ENCODE measurements at regions not wholly inside any gene's neighbourhood (a gene's known extent, or its start where the extent isn't known, plus 50 kb on each side); places are given as distances from the start of the nearest gene placed in this dataset.

DNA sequence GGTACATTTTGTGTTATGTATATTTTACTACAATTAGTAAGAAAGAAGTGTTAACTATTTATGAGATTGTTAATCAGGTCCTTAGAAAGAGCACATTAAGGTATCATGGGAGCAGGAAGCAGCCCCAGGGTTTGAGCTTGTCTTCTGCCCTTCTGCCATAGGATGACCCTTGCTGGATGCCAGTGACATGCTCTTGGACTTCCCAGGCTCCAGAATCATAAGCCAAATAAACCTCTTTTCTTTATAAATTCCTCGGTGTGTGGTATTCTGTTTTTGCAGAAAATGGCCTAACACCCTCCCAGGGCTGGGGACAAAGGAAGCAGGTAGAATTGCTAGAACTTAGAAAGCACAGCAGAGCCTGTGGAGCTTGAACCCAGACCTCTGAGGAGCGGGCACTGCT is 164.7 kb downstream of the VRK1 start:
- dilution Hi-C loops (cut with HindIII; ENCODE audit: low sequenced_read_pairs, unreplicated experiment): no loop called here
- ChIA-PET CTCF (no interaction called here), POLR2A (ENCODE audit: unreplicated experiment) (no interaction called here)
- H2AK9ac ChIP-seq (replicated peaks; ENCODE audit: low read depth, low read length, poor library complexity): no peak overlapping the region
- H2AK5ac ChIP-seq (ENCODE audit: low read depth, low read length): no peak overlapping the region
- H4K91ac ChIP-seq (ENCODE audit: insufficient read depth, low read depth, low read length): no peak overlapping the region
- H4K8ac ChIP-seq (ENCODE audit: low read depth in 2 of 2, low read length in 2 of 2): no peak overlapping the region
- no peak overlapping the region for H3K4ac ChIP-seq (ENCODE audit: low read depth, low read length)
- H3K14ac ChIP-seq (replicated peaks; ENCODE audit: low read depth, low read length): no peak overlapping the region
- TF ChIP-seq MAFK (IDR thresholded peaks at IDR 0.05; ENCODE audit: low read depth, low read length): no peak
- TF ChIP-seq RFX5 (IDR thresholded peaks at IDR 0.05; ENCODE audit: low read depth, low read length): no peak
- TF ChIP-seq, protein P1, sequence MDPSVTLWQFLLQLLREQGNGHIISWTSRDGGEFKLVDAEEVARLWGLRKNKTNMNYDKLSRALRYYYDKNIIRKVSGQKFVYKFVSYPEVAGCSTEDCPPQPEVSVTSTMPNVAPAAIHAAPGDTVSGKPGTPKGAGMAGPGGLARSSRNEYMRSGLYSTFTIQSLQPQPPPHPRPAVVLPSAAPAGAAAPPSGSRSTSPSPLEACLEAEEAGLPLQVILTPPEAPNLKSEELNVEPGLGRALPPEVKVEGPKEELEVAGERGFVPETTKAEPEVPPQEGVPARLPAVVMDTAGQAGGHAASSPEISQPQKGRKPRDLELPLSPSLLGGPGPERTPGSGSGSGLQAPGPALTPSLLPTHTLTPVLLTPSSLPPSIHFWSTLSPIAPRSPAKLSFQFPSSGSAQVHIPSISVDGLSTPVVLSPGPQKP (IDR thresholded peaks at IDR 0.05; ENCODE audit: borderline replicate concordance, low read depth, low read length): no peak
- intact Hi-C loops (cut with micrococcal nuclease): no loop called here
- H2AFZ ChIP-seq (replicated peaks; ENCODE audit: low read length, poor library complexity): no peak overlapping the region
- 40% methylated on average over 1 of the region's 2 CpGs; no CpG with 5 or more reads in 1 of the 2 experiments for WGBS, 2 experiments (ENCODE audit: extremely low coverage in 2 of 2, insufficient read length in 1 of 2)
- H2BK120ac ChIP-seq (ENCODE audit: low read depth, low read length): no peak overlapping the region
- no peak for DNase-seq
- no peak overlapping the region for H3K4me3 ChIP-seq (ENCODE audit: insufficient read depth, low read depth, low read length)
- no peak overlapping the region for H3K4me2 ChIP-seq (ENCODE audit: low read depth, low read length)
- no peak overlapping the region for H4K5ac ChIP-seq (ENCODE audit: low read depth, low read length)
- no peak overlapping the region for H3K9ac ChIP-seq (ENCODE audit: low read depth, low read length)
- no TSS peak for BruUV-seq (replicated peaks)
- no peak overlapping the region for H3K18ac ChIP-seq (ENCODE audit: low read depth, low read length)
- peaks cover 41% of the 10 kb centered on the region for H3K9me3 ChIP-seq (ENCODE audit: control insufficient read depth, insufficient read depth, low read length)
- no peaks in the 10 kb centered on the region for H3K9me1 ChIP-seq (ENCODE audit: insufficient read depth, low read length)
- no peaks in the 10 kb centered on the region for H3K4me1 ChIP-seq (ENCODE audit: control insufficient read depth, insufficient read depth, low read length)
- H4K20me1 ChIP-seq (ENCODE audit: insufficient read depth, low read length): no peaks in the 10 kb centered on the region
- no peak overlapping the region for H2BK5ac ChIP-seq (ENCODE audit: low read depth, low read length, poor library complexity, severe bottlenecking)
- no peak overlapping the region for H3K23ac ChIP-seq (ENCODE audit: low read depth, low read length)
- in situ Hi-C loops (cut with MboI; ENCODE audit: low sequenced_read_pairs): no loop called here
- H3K36me3 ChIP-seq (ENCODE audit: control insufficient read depth, insufficient read depth, low read length): no peaks in the 10 kb centered on the region
- no peaks in the 10 kb centered on the region for H3K27me3 ChIP-seq (ENCODE audit: control insufficient read depth, insufficient read depth, low read length)
- no peak overlapping the region for H2BK20ac ChIP-seq (ENCODE audit: low read depth, low read length)
- H3K56ac ChIP-seq (ENCODE audit: extremely low read depth, insufficient read depth, low read length): no peak overlapping the region
- ATAC-seq (ENCODE audit: low read depth): no peak
- H3K79me1 ChIP-seq (ENCODE audit: low read depth in 1 of 2, low read length in 2 of 2): no peaks in the 10 kb centered on the region
- no peak overlapping the region for H2BK15ac ChIP-seq (ENCODE audit: low read depth, low read length)
- no peak overlapping the region for H3K27ac ChIP-seq (ENCODE audit: insufficient read depth, low read length)

Data from IMR-90 (cell line).